Adipocyte (in vitro differentiated cells): ENCODE measurements at regions not wholly inside any gene's neighbourhood (a gene's known extent, or its start where the extent isn't known, plus 50 kb on each side); places are given as distances from the start of the nearest gene placed in this dataset.
"Not testable (repeated sequence)": the region's sequence is repeated elsewhere in the genome, so short reads cannot be mapped to it uniquely, and the experiment has no call there.

Experiments
- DNase-seq: peaks from one replicate; pipeline ENCODE4 v3.0.0-alpha.2; 2015; ENCODE audit warnings: low read depth
- H3K27me3 ChIP-seq: replicated peaks from 2 replicates; pipeline ENCODE4 v1.7.0; 2013; ENCODE audit warnings: mild to moderate bottlenecking, low read length, moderate library complexity; ENCODE audit not compliant: control insufficient read depth, insufficient read depth
- H3K36me3 ChIP-seq: 2 replicates; pipeline ENCODE4 v1.7.0; 2013; ENCODE audit warnings: low read length, mild to moderate bottlenecking, moderate library complexity; ENCODE audit not compliant: control insufficient read depth, insufficient read depth, severe bottlenecking
- H3K4me1 ChIP-seq: 2 replicates; pipeline ENCODE4 v1.7.0; 2013; ENCODE audit warnings: mild to moderate bottlenecking, low read length, moderate library complexity; ENCODE audit not compliant: control insufficient read depth, insufficient read depth
- H3K4me3 ChIP-seq: 2 replicates; pipeline ENCODE4 v1.7.0; 2013; ENCODE audit warnings: mild to moderate bottlenecking, low read length, moderate library complexity
- H3K9ac ChIP-seq: 2 replicates; pipeline ENCODE4 v1.7.0; 2013; ENCODE audit warnings: mild to moderate bottlenecking, low read length, moderate library complexity
- H3K9me3 ChIP-seq: 2 replicates; pipeline ENCODE4 v1.7.0; 2013; ENCODE audit warnings: mild to moderate bottlenecking, low read length, moderate library complexity; ENCODE audit not compliant: control insufficient read depth

DNA sequence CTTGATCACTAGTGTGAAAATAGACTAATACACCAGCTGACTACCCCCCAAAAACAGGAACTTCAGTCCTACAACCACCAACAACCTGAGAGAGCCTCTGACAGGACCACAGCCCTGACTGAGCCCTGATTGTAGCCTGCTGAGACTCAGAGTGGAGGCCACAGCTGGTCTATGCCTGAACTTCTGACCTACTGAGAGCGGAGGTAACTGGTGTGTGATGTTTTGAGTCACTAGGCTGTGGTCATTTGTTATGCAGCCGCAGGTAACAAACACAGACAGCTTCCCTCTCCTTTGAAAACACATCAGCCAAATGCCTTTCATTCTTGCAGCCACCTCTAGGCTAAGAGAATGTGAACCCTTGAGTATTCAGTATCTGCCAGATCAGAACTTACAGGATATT lies 631.1 kb downstream of the PRIM2 start:
- H3K4me3 ChIP-seq, DNase-seq, H3K4me1 ChIP-seq, H3K27me3 ChIP-seq, H3K9ac ChIP-seq, H3K9me3 ChIP-seq: not testable (repeated sequence)
- H3K36me3 ChIP-seq: peaks cover 19% of the 10 kb centered on the region

DNA sequence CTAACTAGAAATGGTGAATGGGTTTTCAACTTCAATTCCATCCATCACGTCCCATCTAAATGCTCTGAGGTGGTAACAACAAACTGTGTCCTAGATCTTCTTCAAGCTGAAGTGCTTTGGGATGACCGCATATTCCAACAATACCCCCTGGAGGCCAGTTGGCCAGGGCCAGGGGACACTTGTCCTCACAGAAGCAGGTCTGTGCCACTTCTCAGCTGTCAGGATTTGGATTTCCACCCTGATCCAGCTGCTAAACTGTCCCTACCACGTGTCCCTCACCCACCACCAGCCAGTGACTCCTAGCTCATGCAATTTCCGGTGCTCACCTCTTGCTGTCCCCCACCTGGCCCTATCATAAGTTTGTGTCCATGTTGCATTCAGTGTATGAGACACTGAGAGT lies 633.0 kb downstream of the PRIM2 start:
- H3K9ac ChIP-seq, DNase-seq, H3K4me3 ChIP-seq, H3K9me3 ChIP-seq, H3K27me3 ChIP-seq, H3K4me1 ChIP-seq: not testable (repeated sequence)
- H3K36me3 ChIP-seq: peaks cover 22% of the 10 kb centered on the region

DNA sequence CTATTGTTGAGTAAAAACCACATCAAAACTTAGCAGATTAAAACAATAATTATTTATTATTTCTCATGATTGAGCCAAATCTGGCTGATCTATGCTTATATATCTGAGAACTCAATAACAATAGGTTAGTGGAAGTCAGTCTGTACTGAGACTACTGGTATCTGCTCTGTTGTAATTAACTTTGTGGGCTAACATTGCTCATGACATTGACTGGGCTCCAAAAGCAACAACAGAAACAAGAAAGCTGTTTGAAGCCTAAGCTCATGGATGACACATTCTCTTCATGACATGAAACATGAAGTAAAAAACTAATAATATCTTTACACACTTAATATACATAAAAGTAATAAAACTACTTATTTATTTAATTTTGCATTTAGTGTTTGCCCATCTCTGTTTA lies 649.3 kb downstream of the PRIM2 start:
- not testable (repeated sequence) for H3K4me3 ChIP-seq, H3K9ac ChIP-seq, DNase-seq, H3K9me3 ChIP-seq, H3K36me3 ChIP-seq, H3K27me3 ChIP-seq, H3K4me1 ChIP-seq

DNA sequence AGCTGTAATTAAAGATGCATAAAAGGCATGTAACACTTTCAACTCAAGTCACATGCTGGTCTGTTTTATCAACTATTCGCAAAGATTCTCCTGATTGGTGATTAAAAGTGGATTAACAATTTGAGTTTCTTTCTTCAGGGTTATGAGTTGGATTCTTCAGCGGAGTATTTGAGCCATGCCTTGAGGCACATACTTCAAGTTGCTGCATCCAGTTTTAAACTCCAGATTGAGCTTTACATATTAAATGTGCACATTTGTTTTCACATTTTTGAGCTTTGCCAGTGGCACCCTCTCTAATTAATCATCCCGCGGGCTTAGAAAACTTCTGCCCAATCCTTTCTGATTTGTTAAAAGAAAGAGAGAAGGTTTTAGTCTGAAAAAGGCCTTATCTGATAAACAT lies 654.5 kb downstream of the PRIM2 start:
- not testable (repeated sequence) for H3K9me3 ChIP-seq, H3K36me3 ChIP-seq, H3K9ac ChIP-seq, H3K4me1 ChIP-seq, H3K27me3 ChIP-seq, H3K4me3 ChIP-seq, DNase-seq

DNA sequence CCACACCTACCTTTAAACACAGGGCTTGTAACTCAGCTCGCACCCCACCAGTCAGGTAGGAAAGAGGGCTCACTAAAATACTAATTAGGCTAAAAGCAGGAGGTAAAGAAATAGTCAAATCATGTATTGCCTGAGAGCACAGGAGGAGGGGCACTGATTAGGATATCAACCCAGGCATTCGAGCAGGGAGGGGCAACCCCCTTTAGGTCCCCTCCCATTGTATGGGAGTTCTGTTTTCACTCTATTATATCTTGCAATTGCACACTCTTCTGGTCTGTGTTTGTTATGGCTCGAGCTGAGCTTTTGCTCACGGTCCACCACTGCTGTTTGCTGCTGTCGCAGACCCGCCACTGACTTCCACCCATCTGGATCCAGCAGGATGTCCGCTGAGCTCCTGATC lies 657.2 kb downstream of the PRIM2 start:
- Histone ChIP-seq H3K4me3 (no peak overlapping the region), H3K9me3 (no peaks in the 10 kb centered on the region), H3K27me3 (no peaks in the 10 kb centered on the region), H3K4me1 (peaks cover 3% of the 10 kb centered on the region), H3K9ac (no peak overlapping the region), H3K36me3 (no peaks in the 10 kb centered on the region)
- DNase-seq: no peak

DNA sequence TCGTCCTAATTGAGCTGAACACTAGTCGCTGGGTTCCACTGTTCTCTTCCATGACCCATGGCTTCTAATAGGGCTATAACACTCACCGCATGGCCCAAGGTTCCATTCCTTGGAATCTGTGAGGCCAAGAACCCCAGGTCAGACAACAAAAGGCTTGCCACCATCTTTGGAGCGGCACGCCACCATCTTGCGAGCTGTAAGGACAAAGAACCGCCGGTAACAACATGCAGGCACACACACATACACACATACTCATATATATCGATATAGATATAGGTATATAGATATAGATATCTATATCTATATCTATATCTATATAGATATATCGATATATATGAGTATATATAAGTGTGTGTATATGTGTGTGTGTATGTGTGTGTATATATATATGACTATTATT lies 657.7 kb downstream of the PRIM2 start:
- not testable (repeated sequence) for DNase-seq, H3K9ac ChIP-seq, H3K4me1 ChIP-seq, H3K9me3 ChIP-seq, H3K36me3 ChIP-seq, H3K4me3 ChIP-seq, H3K27me3 ChIP-seq

DNA sequence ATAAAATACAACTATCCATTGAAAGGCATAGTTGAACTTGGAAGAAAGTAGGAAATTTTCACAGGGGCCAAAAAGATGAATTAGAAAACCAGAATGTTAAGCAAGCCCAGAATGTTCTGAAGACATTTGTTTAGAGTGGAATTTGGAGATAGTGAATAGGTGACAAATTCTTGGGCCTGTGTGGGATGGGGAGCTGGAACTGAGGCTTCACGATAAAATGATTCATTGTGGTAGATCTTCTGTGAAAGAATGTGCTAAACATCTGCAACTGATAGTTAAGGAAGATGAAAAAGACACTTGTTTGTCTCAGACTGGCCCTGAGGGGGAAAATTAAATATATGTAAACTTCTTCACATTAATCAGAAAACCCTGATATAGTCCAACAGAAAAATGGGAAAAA lies 658.9 kb downstream of the PRIM2 start:
- not testable (repeated sequence) for H3K9me3 ChIP-seq, H3K27me3 ChIP-seq, H3K4me1 ChIP-seq, DNase-seq, H3K4me3 ChIP-seq, H3K36me3 ChIP-seq, H3K9ac ChIP-seq

DNA sequence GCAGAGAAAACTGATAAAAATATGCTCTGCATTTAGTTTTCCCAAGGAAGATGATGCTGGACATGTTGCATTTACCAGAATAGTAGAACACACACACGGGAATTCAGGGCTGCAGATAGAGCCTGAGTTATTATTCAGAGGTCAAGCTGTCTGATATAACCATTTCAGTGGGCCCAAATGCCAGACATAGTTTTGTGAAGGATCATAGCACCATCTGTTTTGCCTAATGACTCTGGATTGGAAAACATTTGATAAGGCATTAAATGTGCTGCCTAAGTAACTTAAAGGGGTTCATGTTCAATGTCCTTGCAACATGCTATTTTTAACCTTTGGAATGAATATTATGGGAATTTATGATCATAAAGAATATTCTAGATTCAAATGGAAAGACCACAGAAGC lies 666.2 kb downstream of the PRIM2 start:
- H3K9me3 ChIP-seq, H3K4me3 ChIP-seq, H3K27me3 ChIP-seq, H3K4me1 ChIP-seq, H3K9ac ChIP-seq, DNase-seq, H3K36me3 ChIP-seq: not testable (repeated sequence)

DNA sequence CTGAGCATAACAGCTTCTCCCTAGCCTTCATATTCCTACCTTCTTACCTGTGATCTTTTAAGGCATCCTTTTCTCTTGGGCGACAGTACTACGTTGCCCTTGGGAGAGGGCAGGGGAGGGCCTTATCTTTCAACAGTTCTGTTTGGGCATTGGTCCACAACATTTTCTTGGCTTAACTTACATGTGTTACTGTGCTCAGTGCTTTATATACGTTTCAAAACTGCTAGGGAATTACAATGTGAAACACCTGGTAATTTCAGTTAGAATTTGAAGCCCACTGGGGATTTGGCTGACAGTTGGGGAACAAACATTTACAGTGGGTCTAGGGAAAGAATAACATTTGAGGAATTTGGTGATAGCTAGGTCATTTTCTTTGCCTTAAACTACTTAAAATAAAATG lies 667.1 kb downstream of the PRIM2 start:
- H3K27me3 ChIP-seq, DNase-seq, H3K9me3 ChIP-seq, H3K36me3 ChIP-seq, H3K9ac ChIP-seq, H3K4me1 ChIP-seq, H3K4me3 ChIP-seq: not testable (repeated sequence)

DNA sequence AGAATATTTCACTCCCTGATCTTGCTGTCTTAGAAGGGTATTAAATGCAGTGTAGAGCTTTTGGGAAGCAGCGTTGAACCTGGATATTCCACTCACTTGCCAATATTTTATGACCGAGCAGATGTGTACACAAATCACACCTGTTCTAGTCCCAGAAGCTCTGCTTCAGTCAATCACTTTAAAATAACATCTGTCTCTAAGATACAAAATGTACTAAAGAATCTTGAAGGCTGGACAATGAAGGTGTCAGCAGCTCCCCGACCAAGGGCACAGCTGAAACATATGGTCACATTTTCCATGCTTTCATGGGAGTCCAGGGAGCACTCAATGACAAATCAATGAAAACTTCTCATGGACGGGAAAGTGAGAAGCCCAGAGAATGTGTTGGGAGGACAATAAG lies 668.3 kb downstream of the PRIM2 start:
- H3K4me1 ChIP-seq, H3K36me3 ChIP-seq, DNase-seq, H3K9me3 ChIP-seq, H3K4me3 ChIP-seq, H3K9ac ChIP-seq, H3K27me3 ChIP-seq: not testable (repeated sequence)

DNA sequence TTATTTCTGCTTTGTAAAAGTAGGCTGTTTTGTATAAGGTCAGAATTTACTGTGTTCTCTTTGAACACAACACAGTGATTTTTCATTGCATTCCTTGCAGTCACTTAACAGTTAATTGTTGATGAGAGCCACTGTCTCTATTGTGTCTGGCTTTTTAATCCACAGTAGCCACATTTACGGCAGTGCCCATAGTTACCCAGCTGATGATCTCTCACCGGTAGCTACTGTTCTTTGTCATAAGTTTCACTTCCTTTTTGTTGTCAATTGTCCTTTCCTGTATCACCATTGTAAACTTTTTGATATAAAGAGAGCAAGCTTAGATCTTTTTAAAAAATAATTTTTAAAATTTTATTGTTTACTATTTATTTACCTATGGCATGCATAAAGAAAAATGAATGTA lies 669.2 kb downstream of the PRIM2 start:
- not testable (repeated sequence) for H3K4me1 ChIP-seq, H3K36me3 ChIP-seq, H3K27me3 ChIP-seq, H3K9ac ChIP-seq, H3K4me3 ChIP-seq, H3K9me3 ChIP-seq, DNase-seq

DNA sequence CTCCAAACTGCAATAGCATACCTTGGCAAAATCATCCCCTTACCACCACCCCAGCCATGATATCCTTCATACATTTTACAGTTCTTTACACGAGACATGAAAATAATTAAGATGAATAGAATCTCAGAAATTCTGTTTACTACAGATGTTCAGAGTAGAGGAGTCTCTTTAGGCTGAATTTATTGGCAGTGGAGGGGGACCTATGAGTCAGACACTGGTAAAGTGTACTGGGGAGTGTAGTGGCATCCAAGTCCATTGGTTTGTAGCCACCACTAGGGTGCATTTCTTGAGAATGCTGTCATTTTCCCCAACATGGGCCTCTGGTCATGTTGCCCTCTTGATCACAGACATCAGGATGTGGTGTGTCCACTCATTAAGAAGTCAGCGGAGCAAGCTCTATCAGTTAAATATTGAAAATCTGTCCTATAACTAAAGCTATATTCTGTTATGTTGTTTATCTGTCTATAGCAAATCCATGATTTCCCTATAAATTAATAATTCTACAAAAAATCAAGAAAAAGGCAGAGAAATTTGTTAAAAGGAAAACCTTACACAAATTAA lies 672.2 kb downstream of the PRIM2 start:
- not testable (repeated sequence) for DNase-seq, H3K36me3 ChIP-seq, H3K27me3 ChIP-seq, H3K9me3 ChIP-seq, H3K4me3 ChIP-seq, H3K9ac ChIP-seq, H3K4me1 ChIP-seq
